HEK293T (cell line): ENCODE measurements at regions not wholly inside any gene's neighbourhood (a gene's known extent, or its start where the extent isn't known, plus 50 kb on each side); places are given as distances from the start of the nearest gene placed in this dataset.

Experiments
- FOXM1 ChIP-seq: fragments of 450-650 bp; IDR thresholded peaks from 2 replicates; pipeline ENCODE4 v1.6.1; 2017; ENCODE audit warnings: mild to moderate bottlenecking, borderline replicate concordance
- LEF1 ChIP-seq: fragments of 450-650 bp; IDR thresholded peaks from 2 replicates; pipeline ENCODE4 v1.6.1; 2017; ENCODE audit warnings: mild to moderate bottlenecking, borderline replicate concordance

DNA sequence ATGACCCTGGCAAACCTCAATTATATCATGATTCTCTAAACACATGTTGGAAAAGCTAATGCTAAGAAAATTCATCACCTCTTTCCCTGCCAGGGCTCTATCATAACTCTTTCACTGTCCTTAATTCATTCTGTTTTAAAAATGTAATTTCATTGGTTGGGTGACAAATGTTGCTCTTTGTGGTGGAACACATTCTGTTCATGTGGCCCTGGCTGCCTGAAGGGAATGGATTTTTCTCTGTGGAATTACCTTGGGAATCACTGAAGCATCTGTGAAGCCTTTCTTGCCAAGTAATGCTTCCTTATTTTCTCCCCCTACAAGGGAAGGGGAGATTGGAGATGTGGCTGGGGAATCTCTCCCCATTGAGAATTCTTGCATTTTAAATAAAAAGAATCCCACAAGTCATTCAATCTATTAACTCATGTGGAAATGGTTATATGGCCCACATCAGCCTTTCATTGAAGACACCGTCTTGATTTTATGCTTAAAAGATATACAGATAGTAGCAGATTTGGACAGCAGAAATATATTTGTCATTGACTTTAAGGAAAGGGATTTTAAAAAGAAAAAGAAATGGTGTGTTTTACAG, 201.8 kb upstream of the NMUR2 start:
- TF ChIP-seq LEF1 (no peak), FOXM1 (no peak)
